IMR-90 (cell line): ENCODE measurements at regions not wholly inside any gene's neighbourhood (a gene's known extent, or its start where the extent isn't known, plus 50 kb on each side); places are given as distances from the start of the nearest gene placed in this dataset.
"Not testable (repeated sequence)": the region's sequence is repeated elsewhere in the genome, so short reads cannot be mapped to it uniquely, and the experiment has no call there.

Experiments used
- ATAC-seq: fragments of 200-7000 bp; cut with Tn5 transposase; 2 replicates; pipeline ENCODE4 v1.9.1; 2020; ENCODE audit warnings: low read depth, mild to moderate bottlenecking, moderate library complexity
- BruUV-seq: library from RNA; stranded (reverse); fragments of 400-500 nt; replicated peaks from 2 replicates; lab custom pipeline; 2021; lab: Mats Ljungman, UMichigan
- CTCF ChIA-PET: fragments of 300-600 bp; formaldehyde crosslinking; extraction: SDS; loops from one replicate; lab custom pipeline; 2021; ENCODE audit warnings: antibody characterized with exemption; lab: Yijun Ruan, JAX
- POLR2A ChIA-PET: fragments of 300-600 bp; sonication (Branson Sonifier 250); formaldehyde crosslinking; loops from one replicate; lab custom pipeline; 2022; ENCODE audit warnings: antibody characterized with exemption; ENCODE audit not compliant: unreplicated experiment; lab: Charles Lee
- DNase-seq: peaks from one replicate; pipeline ENCODE4 v3.0.0; 2013
- H2AFZ ChIP-seq: replicated peaks from 2 replicates; pipeline ENCODE3; 2013; ENCODE audit warnings: low read length, mild to moderate bottlenecking; ENCODE audit not compliant: poor library complexity
- H2AK5ac ChIP-seq: 2 replicates; pipeline ENCODE4 v1.6.1; 2013; ENCODE audit warnings: low read depth, low read length, inconsistent platforms
- H2AK9ac ChIP-seq: replicated peaks from 2 replicates; pipeline ENCODE3; 2013; ENCODE audit warnings: mild to moderate bottlenecking, low read depth, low read length, moderate library complexity; ENCODE audit not compliant: poor library complexity
- H2BK120ac ChIP-seq: 2 replicates; pipeline ENCODE4 v1.6.1; 2013; ENCODE audit warnings: low read depth, low read length, inconsistent platforms
- H2BK15ac ChIP-seq: 3 replicates; pipeline ENCODE4 v1.6.1; 2013; ENCODE audit warnings: low read depth, low read length, inconsistent platforms
- H2BK20ac ChIP-seq: 2 replicates; pipeline ENCODE4 v1.6.1; 2013; ENCODE audit warnings: low read depth, mild to moderate bottlenecking, inconsistent platforms, low read length, moderate library complexity
- H2BK5ac ChIP-seq: 2 replicates; pipeline ENCODE4 v1.6.1; 2013; ENCODE audit warnings: mild to moderate bottlenecking, low read depth, low read length, inconsistent platforms; ENCODE audit not compliant: poor library complexity, severe bottlenecking
- H3K14ac ChIP-seq: replicated peaks from 2 replicates; pipeline ENCODE4 v1.6.1; 2013; ENCODE audit warnings: low read depth, low read length, inconsistent platforms
- H3K18ac ChIP-seq: 2 replicates; pipeline ENCODE4 v1.6.1; 2013; ENCODE audit warnings: low read depth, low read length, control low read depth
- H3K23ac ChIP-seq: 2 replicates; pipeline ENCODE4 v1.6.1; 2013; ENCODE audit warnings: low read depth, low read length, inconsistent platforms
- H3K27ac ChIP-seq: 2 replicates; pipeline ENCODE4 v1.5.1; 2013; ENCODE audit warnings: mild to moderate bottlenecking, control low read depth, low read length; ENCODE audit not compliant: insufficient read depth
- H3K27me3 ChIP-seq: 2 replicates; pipeline ENCODE4 v1.6.1; 2013; ENCODE audit warnings: low read length; ENCODE audit not compliant: control insufficient read depth, insufficient read depth
- H3K36me3 ChIP-seq: 2 replicates; pipeline ENCODE4 v1.6.1; 2013; ENCODE audit warnings: low read length, mixed read lengths; ENCODE audit not compliant: control insufficient read depth, insufficient read depth
- H3K4ac ChIP-seq: 2 replicates; pipeline ENCODE4 v1.6.1; 2013; ENCODE audit warnings: low read depth, low read length, inconsistent platforms
- H3K4me1 ChIP-seq: 2 replicates; pipeline ENCODE4 v1.6.1; 2013; ENCODE audit warnings: low read length, mixed read lengths; ENCODE audit not compliant: control insufficient read depth, insufficient read depth
- H3K4me2 ChIP-seq: 2 replicates; pipeline ENCODE4 v1.6.1; 2013; ENCODE audit warnings: low read depth, mild to moderate bottlenecking, control low read depth, low read length, moderate library complexity
- H3K4me3 ChIP-seq: 2 replicates; pipeline ENCODE4 v1.5.1; 2013; ENCODE audit warnings: low read depth, mild to moderate bottlenecking, control low read depth, low read length, moderate library complexity; ENCODE audit not compliant: insufficient read depth
- H3K56ac ChIP-seq: 2 replicates; pipeline ENCODE4 v1.6.1; 2013; ENCODE audit warnings: low read length, inconsistent platforms; ENCODE audit not compliant: insufficient read depth; ENCODE audit errors: extremely low read depth
- H3K79me1 ChIP-seq, 2 experiments: 2 replicates each; pipeline ENCODE4 v1.6.1; 2013; ENCODE audit warnings: low read length in 2 of 2, inconsistent platforms in 1 of 2, low read depth in 1 of 2
- H3K9ac ChIP-seq: 2 replicates; pipeline ENCODE4 v1.6.1; 2013; ENCODE audit warnings: low read depth, low read length, control low read depth
- H3K9me1 ChIP-seq: 2 replicates; pipeline ENCODE4 v1.6.1; 2013; ENCODE audit warnings: low read length, inconsistent platforms; ENCODE audit not compliant: insufficient read depth
- H3K9me3 ChIP-seq: 2 replicates; pipeline ENCODE4 v1.6.1; 2013; ENCODE audit warnings: low read length; ENCODE audit not compliant: control insufficient read depth, insufficient read depth
- H4K20me1 ChIP-seq: 2 replicates; pipeline ENCODE4 v1.6.1; 2013; ENCODE audit warnings: low read length, inconsistent platforms; ENCODE audit not compliant: insufficient read depth
- H4K5ac ChIP-seq: 2 replicates; pipeline ENCODE4 v1.6.1; 2013; ENCODE audit warnings: mild to moderate bottlenecking, low read depth, low read length, control low read depth
- H4K8ac ChIP-seq, 2 experiments: 2 replicates each; pipeline ENCODE4 v1.6.1; 2013; ENCODE audit warnings: low read depth in 2 of 2, low read length in 2 of 2, control low read depth in 1 of 2, inconsistent platforms in 1 of 2
- H4K91ac ChIP-seq: 2 replicates; pipeline ENCODE4 v1.6.1; 2013; ENCODE audit warnings: low read depth, low read length, inconsistent platforms; ENCODE audit not compliant: insufficient read depth
- WGBS, 2 experiments: methylation state at CpG; one replicate each; pipeline versions ENCODE4 v1.1.5 to v1.1.7; 2013; ENCODE audit warnings: missing lambda C conversion rate in 2 of 2; ENCODE audit not compliant: insufficient read length in 1 of 2; ENCODE audit errors: extremely low coverage in 2 of 2; 5-methylcytosine and 5-hydroxymethylcytosine counted together
- dilution Hi-C: fragments of 300-500 bp; cut with HindIII; formaldehyde crosslinking; loops from one replicate; pipeline ENCODE4 v1.14.3; 2018; ENCODE audit warnings: low sequenced_read_pairs; ENCODE audit not compliant: unreplicated experiment
- in situ Hi-C: fragments of 300-500 bp; cut with MboI; formaldehyde crosslinking; loops from 3 replicates; pipeline ENCODE4 v1.14.3; 2019; ENCODE audit warnings: low sequenced_read_pairs, inconsistent platforms, mixed read lengths
- intact Hi-C: fragments of 100-400 bp; cut with micrococcal nuclease; formaldehyde crosslinking; loops from 2 replicates; pipeline ENCODE4 v1.10.0; 2022

DNA sequence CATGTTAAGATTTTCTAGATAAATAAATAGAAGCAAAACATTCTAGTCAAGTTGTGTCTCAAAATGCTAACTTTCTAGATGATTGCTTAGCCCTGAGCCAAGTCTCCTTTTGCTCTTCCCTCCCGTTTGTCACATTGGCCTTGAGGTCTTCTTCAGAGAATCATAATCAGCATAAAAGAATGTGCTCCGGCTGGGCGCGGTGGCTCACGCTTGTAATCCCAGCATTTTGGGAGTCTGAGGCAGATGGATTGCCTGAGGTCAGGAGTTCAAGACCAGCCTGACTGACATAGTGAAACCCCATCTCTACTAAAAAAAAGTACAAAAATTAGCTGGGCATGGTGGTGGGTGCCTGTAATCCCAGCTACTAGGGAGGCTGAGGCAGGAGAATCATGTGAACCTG, 182.3 kb downstream of the NRIP1 start:
- H3K79me1 ChIP-seq, H4K91ac ChIP-seq, dilution Hi-C loops, BruUV-seq, H4K5ac ChIP-seq, H2BK5ac ChIP-seq, H2AK9ac ChIP-seq, CTCF ChIA-PET, H3K18ac ChIP-seq, H3K4me3 ChIP-seq, H3K9ac ChIP-seq, DNase-seq, H2AFZ ChIP-seq, POLR2A ChIA-PET, H2BK120ac ChIP-seq, H3K27ac ChIP-seq, in situ Hi-C loops, H3K56ac ChIP-seq, H3K27me3 ChIP-seq, H2AK5ac ChIP-seq, H3K4ac ChIP-seq, H3K23ac ChIP-seq, intact Hi-C loops, H3K14ac ChIP-seq, H3K9me1 ChIP-seq, H4K20me1 ChIP-seq, H3K4me2 ChIP-seq, H4K8ac ChIP-seq, H3K9me3 ChIP-seq, ATAC-seq, H3K36me3 ChIP-seq, H3K4me1 ChIP-seq: not testable (repeated sequence)
- WGBS, 2 experiments = 57% methylated on average over 1 of the region's 5 CpGs; no CpG with 5 or more reads in 1 of the 2 experiments
- Histone ChIP-seq H2BK20ac (peak overlapping the region; percentile 25; the same call in 1 of the 2 replicates), H2BK15ac (0 out of 3 replicates have a peak overlapping the region, but pooled peaks have one; percentile 12)
